PC-9 (cell line): ENCODE measurements at regions not wholly inside any gene's neighbourhood (a gene's known extent, or its start where the extent isn't known, plus 50 kb on each side); places are given as distances from the start of the nearest gene placed in this dataset.
"Not testable (repeated sequence)": the region's sequence is repeated elsewhere in the genome, so short reads cannot be mapped to it uniquely, and the experiment has no call there.

Source experiments
- CTCF ChIP-seq: fragments of 200-600 bp; sonication (generic); conservative IDR thresholded peaks from 2 replicates; pipeline ENCODE4 v1.6.1; 2017; ENCODE audit warnings: mixed run types, antibody characterized with exemption, mild to moderate bottlenecking, moderate library complexity
- EZH2 ChIP-seq: fragments of 200-600 bp; sonication (generic); IDR thresholded peaks from 2 replicates; pipeline ENCODE4 v1.8.0; 2017; ENCODE audit warnings: antibody characterized with exemption, low read depth

GRCh38 chr16:16624367-16624766, 245.4 kb downstream of the NPIPA7 start:
- not testable (repeated sequence) for TF ChIP-seq EZH2, CTCF
